GM23338 (cell line): ENCODE measurements at regions not wholly inside any gene's neighbourhood (a gene's known extent, or its start where the extent isn't known, plus 50 kb on each side); places are given as distances from the start of the nearest gene placed in this dataset.

ENCODE experiments used
- CREB1 ChIP-seq: fragments of 250-450 bp; sonication (Bioruptor Pico); IDR thresholded peaks from 2 replicates; pipeline ENCODE4 v1.5.0; 2020; ENCODE audit warnings: low read depth, mild to moderate bottlenecking, moderate library complexity
- EZH2 ChIP-seq: fragments of 200-600 bp; sonication (generic); IDR thresholded peaks from one replicate; pipeline ENCODE4 v1.8.0; 2017; ENCODE audit warnings: antibody characterized with exemption, mild to moderate bottlenecking, low read depth; ENCODE audit not compliant: unreplicated experiment
- JUNB ChIP-seq: IDR thresholded peaks from one replicate; pipeline ENCODE4 v1.6.1; 2016; ENCODE audit warnings: antibody characterized with exemption; ENCODE audit not compliant: unreplicated experiment
- NANOG ChIP-seq: IDR thresholded peaks from 2 replicates; pipeline ENCODE4 v1.6.1; 2016; ENCODE audit warnings: antibody characterized with exemption, borderline replicate concordance
- POLR2AphosphoS5 ChIP-seq: IDR thresholded peaks from 2 replicates; pipeline ENCODE4 v1.6.1; 2016; ENCODE audit warnings: antibody characterized with exemption, low read depth
- ZNF114 ChIP-seq: fragments of 250-450 bp; sonication (Bioruptor Pico); IDR thresholded peaks from 2 replicates; pipeline ENCODE4 v1.5.0; 2020; ENCODE audit warnings: mild to moderate bottlenecking, moderate library complexity
- TF ChIP-seq, protein P1 (sequence below), 2 experiments: fragments of 200-600 bp in 1 of 2; sonication (generic) in 1 of 2; conservative IDR thresholded peaks; 2 replicates each; pipeline versions ENCODE4 v1.5.1 to v1.6.1; 2016 to 2017; ENCODE audit warnings: antibody characterized with exemption in 2 of 2, low read depth in 2 of 2, mild to moderate bottlenecking in 2 of 2, moderate library complexity in 1 of 2
- TF ChIP-seq, protein P2 (sequence below): IDR thresholded peaks from one replicate; pipeline ENCODE4 v1.6.1; 2018; ENCODE audit warnings: antibody characterized with exemption; ENCODE audit not compliant: unreplicated experiment

DNA sequence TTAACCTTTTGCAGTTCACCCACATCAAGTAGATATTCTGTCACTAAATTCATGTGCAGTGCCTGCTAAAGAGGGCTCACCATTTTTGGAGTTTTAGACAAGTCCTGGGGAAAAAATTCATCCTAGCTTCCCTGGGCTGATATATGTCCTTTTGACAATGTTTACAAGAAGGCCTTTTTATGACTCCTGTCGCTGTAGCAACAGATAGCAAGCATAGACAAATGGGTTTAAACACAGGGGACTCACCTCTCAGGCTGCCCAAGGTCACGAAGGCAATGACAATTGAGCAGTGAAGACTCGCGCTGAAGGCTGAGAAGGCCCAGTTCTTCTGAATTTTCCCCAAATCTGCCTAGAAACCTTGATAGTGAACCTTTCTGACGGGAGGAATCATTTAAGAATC, 150.7 kb upstream of the CPM start:
- TF ChIP-seq, protein P1, sequence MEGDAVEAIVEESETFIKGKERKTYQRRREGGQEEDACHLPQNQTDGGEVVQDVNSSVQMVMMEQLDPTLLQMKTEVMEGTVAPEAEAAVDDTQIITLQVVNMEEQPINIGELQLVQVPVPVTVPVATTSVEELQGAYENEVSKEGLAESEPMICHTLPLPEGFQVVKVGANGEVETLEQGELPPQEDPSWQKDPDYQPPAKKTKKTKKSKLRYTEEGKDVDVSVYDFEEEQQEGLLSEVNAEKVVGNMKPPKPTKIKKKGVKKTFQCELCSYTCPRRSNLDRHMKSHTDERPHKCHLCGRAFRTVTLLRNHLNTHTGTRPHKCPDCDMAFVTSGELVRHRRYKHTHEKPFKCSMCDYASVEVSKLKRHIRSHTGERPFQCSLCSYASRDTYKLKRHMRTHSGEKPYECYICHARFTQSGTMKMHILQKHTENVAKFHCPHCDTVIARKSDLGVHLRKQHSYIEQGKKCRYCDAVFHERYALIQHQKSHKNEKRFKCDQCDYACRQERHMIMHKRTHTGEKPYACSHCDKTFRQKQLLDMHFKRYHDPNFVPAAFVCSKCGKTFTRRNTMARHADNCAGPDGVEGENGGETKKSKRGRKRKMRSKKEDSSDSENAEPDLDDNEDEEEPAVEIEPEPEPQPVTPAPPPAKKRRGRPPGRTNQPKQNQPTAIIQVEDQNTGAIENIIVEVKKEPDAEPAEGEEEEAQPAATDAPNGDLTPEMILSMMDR (conservative IDR thresholded peaks at IDR 0.05; ENCODE audit: low read depth in 2 of 2): no peak
- TF ChIP-seq NANOG (no peak), CREB1 (CRISPR knock-in tag) (no peak), EZH2 (no peak), POLR2AphosphoS5 (no peak), JUNB (no peak), ZNF114 (no peak)
- TF ChIP-seq, protein P2, sequence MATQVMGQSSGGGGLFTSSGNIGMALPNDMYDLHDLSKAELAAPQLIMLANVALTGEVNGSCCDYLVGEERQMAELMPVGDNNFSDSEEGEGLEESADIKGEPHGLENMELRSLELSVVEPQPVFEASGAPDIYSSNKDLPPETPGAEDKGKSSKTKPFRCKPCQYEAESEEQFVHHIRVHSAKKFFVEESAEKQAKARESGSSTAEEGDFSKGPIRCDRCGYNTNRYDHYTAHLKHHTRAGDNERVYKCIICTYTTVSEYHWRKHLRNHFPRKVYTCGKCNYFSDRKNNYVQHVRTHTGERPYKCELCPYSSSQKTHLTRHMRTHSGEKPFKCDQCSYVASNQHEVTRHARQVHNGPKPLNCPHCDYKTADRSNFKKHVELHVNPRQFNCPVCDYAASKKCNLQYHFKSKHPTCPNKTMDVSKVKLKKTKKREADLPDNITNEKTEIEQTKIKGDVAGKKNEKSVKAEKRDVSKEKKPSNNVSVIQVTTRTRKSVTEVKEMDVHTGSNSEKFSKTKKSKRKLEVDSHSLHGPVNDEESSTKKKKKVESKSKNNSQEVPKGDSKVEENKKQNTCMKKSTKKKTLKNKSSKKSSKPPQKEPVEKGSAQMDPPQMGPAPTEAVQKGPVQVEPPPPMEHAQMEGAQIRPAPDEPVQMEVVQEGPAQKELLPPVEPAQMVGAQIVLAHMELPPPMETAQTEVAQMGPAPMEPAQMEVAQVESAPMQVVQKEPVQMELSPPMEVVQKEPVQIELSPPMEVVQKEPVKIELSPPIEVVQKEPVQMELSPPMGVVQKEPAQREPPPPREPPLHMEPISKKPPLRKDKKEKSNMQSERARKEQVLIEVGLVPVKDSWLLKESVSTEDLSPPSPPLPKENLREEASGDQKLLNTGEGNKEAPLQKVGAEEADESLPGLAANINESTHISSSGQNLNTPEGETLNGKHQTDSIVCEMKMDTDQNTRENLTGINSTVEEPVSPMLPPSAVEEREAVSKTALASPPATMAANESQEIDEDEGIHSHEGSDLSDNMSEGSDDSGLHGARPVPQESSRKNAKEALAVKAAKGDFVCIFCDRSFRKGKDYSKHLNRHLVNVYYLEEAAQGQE: no peak
